OCI-LY1 (cell line): ENCODE measurements at regions not wholly inside any gene's neighbourhood (a gene's known extent, or its start where the extent isn't known, plus 50 kb on each side); places are given as distances from the start of the nearest gene placed in this dataset.
"Not testable (repeated sequence)": the region's sequence is repeated elsewhere in the genome, so short reads cannot be mapped to it uniquely, and the experiment has no call there.

ENCODE experiments used
- H2AFZ ChIP-seq: fragments of 200-600 bp; sonication (generic), shearing (Covaris generic); 2 replicates; pipeline ENCODE4 v1.6.0; 2014; ENCODE audit warnings: antibody characterized with exemption, mild to moderate bottlenecking, low read length
- H3F3A ChIP-seq: fragments of 200-600 bp; sonication (generic), shearing (Covaris generic); 2 replicates; pipeline ENCODE4 v1.6.0; 2014; ENCODE audit warnings: mild to moderate bottlenecking, antibody characterized with exemption, low read length, moderate library complexity; ENCODE audit not compliant: insufficient read depth
- H3K27ac ChIP-seq: fragments of 200-600 bp; sonication (generic); 2 replicates; pipeline ENCODE4 v1.5.1; 2014; ENCODE audit warnings: low read length, mixed run types, mild to moderate bottlenecking, low read depth; ENCODE audit not compliant: poor library complexity, severe bottlenecking
- H3K27me3 ChIP-seq: fragments of 200-600 bp; sonication (generic); 2 replicates; pipeline ENCODE4 v1.6.0; 2014; ENCODE audit warnings: antibody characterized with exemption, mild to moderate bottlenecking, low read length, moderate library complexity; ENCODE audit not compliant: insufficient read depth
- H3K36me3 ChIP-seq: fragments of 200-600 bp; sonication (generic); 2 replicates; pipeline ENCODE4 v1.6.1; 2014; ENCODE audit warnings: mild to moderate bottlenecking, antibody characterized with exemption, low read length, moderate library complexity, mixed read lengths; ENCODE audit not compliant: insufficient read depth
- H3K4me1 ChIP-seq: fragments of 200-600 bp; sonication (generic); 2 replicates; pipeline ENCODE4 v1.5.1; 2014; ENCODE audit warnings: mild to moderate bottlenecking, low read length, moderate library complexity; ENCODE audit not compliant: insufficient read depth, severe bottlenecking
- H3K4me2 ChIP-seq: fragments of 200-600 bp; sonication (generic), shearing (Covaris generic); 2 replicates; pipeline ENCODE4 v1.6.1; 2014; ENCODE audit warnings: low read length
- H3K4me3 ChIP-seq: fragments of 200-600 bp; sonication (generic); 2 replicates; pipeline ENCODE4 v1.5.1; 2014; ENCODE audit warnings: low read length, low read depth, mild to moderate bottlenecking, mixed read lengths; ENCODE audit not compliant: poor library complexity, severe bottlenecking
- H3K79me2 ChIP-seq: fragments of 200-600 bp; shearing (Covaris generic); 2 replicates; pipeline ENCODE4 v1.6.1; 2016; ENCODE audit warnings: mixed run types, low read length, mixed read lengths; ENCODE audit not compliant: insufficient read depth
- H3K9ac ChIP-seq: fragments of 200-600 bp; sonication (generic), shearing (Covaris generic); 2 replicates; pipeline ENCODE4 v1.6.1; 2014; ENCODE audit warnings: mild to moderate bottlenecking, low read length, mixed read lengths
- H3K9me2 ChIP-seq: fragments of 200-600 bp; sonication (generic), shearing (Covaris generic); 2 replicates; pipeline ENCODE4 v1.6.1; 2014; ENCODE audit warnings: low read depth, mild to moderate bottlenecking, low read length, mixed read lengths
- H3K9me3 ChIP-seq: fragments of 200-600 bp; shearing (Covaris generic); 2 replicates; pipeline ENCODE4 v1.6.1; 2014; ENCODE audit warnings: low read length, mixed read lengths
- H4K20me1 ChIP-seq: fragments of 200-600 bp; sonication (generic), shearing (Covaris generic); 2 replicates; pipeline ENCODE4 v1.6.0; 2016; ENCODE audit warnings: mild to moderate bottlenecking, low read length; ENCODE audit not compliant: insufficient read depth
- EZH2 ChIP-seq: fragments of 200-600 bp; sonication (generic), shearing (Covaris generic); IDR thresholded peaks from 2 replicates; pipeline ENCODE4 v1.8.0; 2017; ENCODE audit warnings: borderline replicate concordance, mixed run types, mild to moderate bottlenecking, antibody characterized with exemption, low read length, moderate library complexity, mixed read lengths
- TF ChIP-seq, protein P1 (sequence below): fragments of 200-600 bp; sonication (generic), shearing (Covaris generic); IDR thresholded peaks from 2 replicates; pipeline ENCODE4 v1.5.1; 2017; ENCODE audit warnings: mild to moderate bottlenecking, antibody characterized with exemption, low read length, moderate library complexity, mixed read lengths

DNA sequence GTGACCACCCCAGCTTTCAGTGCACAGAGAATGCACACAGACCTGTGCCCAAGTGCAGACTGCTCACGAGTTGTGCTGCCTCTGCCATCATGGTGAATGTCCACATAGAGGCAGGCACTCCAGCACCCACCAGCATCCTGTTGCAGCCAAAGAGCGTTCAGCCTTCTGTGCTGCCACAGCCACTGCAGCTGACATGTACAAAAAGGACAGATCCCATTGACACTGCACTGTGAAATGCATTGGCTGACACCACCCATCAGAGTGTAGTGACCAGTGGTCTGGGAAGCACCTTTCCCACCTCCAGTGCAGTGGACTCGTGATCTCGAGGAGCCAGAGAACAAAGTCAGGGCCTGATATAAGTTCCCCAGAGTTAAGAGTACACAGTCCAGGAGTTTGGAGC, 260.3 kb downstream of the RAP2B start:
- Histone ChIP-seq H3K27me3 (no peaks in the 10 kb centered on the region), H3K36me3 (no peaks in the 10 kb centered on the region), H3K9me3 (0 out of 2 replicates have a peak, but pooled peaks cover 2% of the 10 kb centered on the region), H3K4me2 (no peak overlapping the region), H3K9me2 (no peaks in the 10 kb centered on the region), H3K79me2 (no peaks in the 10 kb centered on the region), H2AFZ (no peak overlapping the region), H4K20me1 (no peaks in the 10 kb centered on the region), H3F3A (no peaks in the 10 kb centered on the region), H3K27ac (no peak overlapping the region), H3K9ac (no peak overlapping the region), H3K4me3 (no peak overlapping the region), H3K4me1 (no peaks in the 10 kb centered on the region)
- no peak for TF ChIP-seq EZH2
- TF ChIP-seq, protein P1, sequence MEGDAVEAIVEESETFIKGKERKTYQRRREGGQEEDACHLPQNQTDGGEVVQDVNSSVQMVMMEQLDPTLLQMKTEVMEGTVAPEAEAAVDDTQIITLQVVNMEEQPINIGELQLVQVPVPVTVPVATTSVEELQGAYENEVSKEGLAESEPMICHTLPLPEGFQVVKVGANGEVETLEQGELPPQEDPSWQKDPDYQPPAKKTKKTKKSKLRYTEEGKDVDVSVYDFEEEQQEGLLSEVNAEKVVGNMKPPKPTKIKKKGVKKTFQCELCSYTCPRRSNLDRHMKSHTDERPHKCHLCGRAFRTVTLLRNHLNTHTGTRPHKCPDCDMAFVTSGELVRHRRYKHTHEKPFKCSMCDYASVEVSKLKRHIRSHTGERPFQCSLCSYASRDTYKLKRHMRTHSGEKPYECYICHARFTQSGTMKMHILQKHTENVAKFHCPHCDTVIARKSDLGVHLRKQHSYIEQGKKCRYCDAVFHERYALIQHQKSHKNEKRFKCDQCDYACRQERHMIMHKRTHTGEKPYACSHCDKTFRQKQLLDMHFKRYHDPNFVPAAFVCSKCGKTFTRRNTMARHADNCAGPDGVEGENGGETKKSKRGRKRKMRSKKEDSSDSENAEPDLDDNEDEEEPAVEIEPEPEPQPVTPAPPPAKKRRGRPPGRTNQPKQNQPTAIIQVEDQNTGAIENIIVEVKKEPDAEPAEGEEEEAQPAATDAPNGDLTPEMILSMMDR: no peak

DNA sequence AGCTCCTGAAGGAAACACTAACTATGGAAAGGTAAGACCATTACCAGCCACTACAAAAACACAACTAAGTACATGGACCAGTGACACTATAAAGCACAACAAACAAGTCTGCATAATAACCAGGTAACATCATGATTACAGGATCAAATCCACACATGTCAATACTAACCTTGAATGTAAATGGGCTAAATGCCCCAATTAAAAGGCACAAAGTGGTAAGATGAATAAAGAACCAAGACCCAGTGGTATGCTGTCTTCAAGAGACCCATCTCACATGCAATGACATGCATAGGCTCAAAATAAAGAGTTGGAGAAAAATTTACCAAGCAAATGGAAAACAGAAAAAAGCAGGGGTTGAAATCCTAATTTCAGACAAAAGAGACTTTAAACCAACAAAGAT, 261.8 kb downstream of the RAP2B start:
- H2AFZ ChIP-seq, H3K9me2 ChIP-seq, H3K4me1 ChIP-seq, H3K27ac ChIP-seq, H3K9me3 ChIP-seq, H3K36me3 ChIP-seq, H3K27me3 ChIP-seq, H4K20me1 ChIP-seq, H3K79me2 ChIP-seq, H3K4me2 ChIP-seq, H3K4me3 ChIP-seq, H3K9ac ChIP-seq, H3F3A ChIP-seq: not testable (repeated sequence)

DNA sequence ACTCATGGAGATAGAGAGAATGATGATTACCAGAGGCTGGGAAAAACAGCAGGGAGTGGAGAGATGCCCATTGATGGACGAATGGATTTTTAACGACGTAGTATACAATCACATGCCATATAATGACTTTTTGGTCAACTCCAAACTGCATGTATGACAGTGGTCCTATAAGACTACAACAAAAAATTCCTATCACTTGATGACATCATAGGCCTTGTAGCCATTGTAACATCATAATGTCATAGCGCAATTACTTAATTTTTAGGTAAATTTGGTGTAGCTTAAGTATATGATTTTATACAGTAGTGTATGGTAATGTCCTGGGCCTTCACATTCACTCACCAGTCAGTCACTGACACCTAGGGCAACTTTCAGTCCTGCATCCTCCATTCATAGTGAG, 264.3 kb downstream of the RAP2B start:
- Histone ChIP-seq H2AFZ (no peak overlapping the region), H3K9me2 (no peaks in the 10 kb centered on the region), H3K4me3 (no peak overlapping the region), H3K27me3 (no peaks in the 10 kb centered on the region), H3K9me3 (0 out of 2 replicates have a peak, but pooled peaks cover under 1% of the 10 kb centered on the region), H3K79me2 (no peaks in the 10 kb centered on the region), H3K9ac (no peak overlapping the region), H3K27ac (no peak overlapping the region), H3K4me1 (no peaks in the 10 kb centered on the region), H3K36me3 (no peaks in the 10 kb centered on the region), H4K20me1 (no peaks in the 10 kb centered on the region; the same call in 1 of the 2 replicates), H3K4me2 (no peak overlapping the region), H3F3A (no peaks in the 10 kb centered on the region)
- TF ChIP-seq, protein P1: no peak
- TF ChIP-seq EZH2: no peak

DNA sequence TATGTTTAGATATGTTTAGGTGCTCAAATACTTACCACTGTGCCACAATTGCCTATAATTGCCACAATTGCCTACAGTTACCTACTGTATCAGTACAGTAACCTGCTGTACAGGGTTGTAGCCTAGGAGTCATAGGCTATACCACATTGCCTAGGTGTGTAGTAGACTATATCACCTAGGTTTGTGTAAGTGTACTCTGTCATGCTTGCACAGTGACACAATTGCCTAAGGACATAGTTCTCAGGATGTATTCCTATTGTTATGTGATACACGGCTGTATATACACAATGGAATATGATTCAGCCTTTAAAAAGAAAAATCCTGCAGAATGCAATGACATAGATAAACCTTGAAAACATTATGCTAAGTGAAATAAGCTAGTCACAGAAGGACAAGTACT, 264.8 kb downstream of the RAP2B start:
- H3F3A ChIP-seq: no peaks in the 10 kb centered on the region

More for the DNA sequence above, 264.8 kb downstream of the RAP2B start:
- Histone ChIP-seq H4K20me1 (no peaks in the 10 kb centered on the region; the same call in 1 of the 2 replicates), H3K4me1 (no peaks in the 10 kb centered on the region), H3K4me2 (no peak overlapping the region), H3K27me3 (no peaks in the 10 kb centered on the region), H3K9ac (no peak overlapping the region), H3K9me3 (no peaks in the 10 kb centered on the region), H2AFZ (no peak overlapping the region), H3K79me2 (no peaks in the 10 kb centered on the region), H3K27ac (no peak overlapping the region), H3K4me3 (no peak overlapping the region), H3K9me2 (no peaks in the 10 kb centered on the region), H3K36me3 (no peaks in the 10 kb centered on the region)
- TF ChIP-seq, protein P1: no peak
- TF ChIP-seq EZH2: no peak
